Liver (tissue), 8 donors: ENCODE measurements at regions not wholly inside any gene's neighbourhood (a gene's known extent, or its start where the extent isn't known, plus 50 kb on each side); places are given as distances from the start of the nearest gene placed in this dataset.

Experiments used
- DNase-seq: peaks from one replicate; pipeline ENCODE4 v3.0.0-alpha.2; 2017; ENCODE audit warnings: low spot score
- H3K27ac ChIP-seq, 2 donors: one replicate each; pipeline ENCODE4 v1.7.0; 2013; ENCODE audit warnings: inconsistent platforms in 2 of 2, low read length in 2 of 2, control low read depth in 1 of 2, low read depth in 1 of 2, mild to moderate bottlenecking in 1 of 2
- H3K27me3 ChIP-seq, 4 donors: one replicate each; pipeline versions ENCODE4 v1.6.1 to v1.7.0; 2013; ENCODE audit warnings: low read length in 3 of 4, inconsistent platforms in 1 of 4, mild to moderate bottlenecking in 1 of 4, moderate library complexity in 1 of 4; ENCODE audit not compliant: control insufficient read depth in 4 of 4, insufficient read depth in 4 of 4
- H3K36me3 ChIP-seq, 4 donors: one replicate each; pipeline versions ENCODE4 v1.6.1 to v1.7.0; 2013; ENCODE audit warnings: low read length in 3 of 4, mild to moderate bottlenecking in 3 of 4, low read depth in 1 of 4, moderate library complexity in 1 of 4; ENCODE audit not compliant: control insufficient read depth in 4 of 4, insufficient read depth in 3 of 4
- H3K4me1 ChIP-seq, 4 donors: one replicate each; pipeline versions ENCODE4 v1.6.1 to v1.7.0; 2013; ENCODE audit warnings: low read length in 3 of 4, mild to moderate bottlenecking in 3 of 4, moderate library complexity in 1 of 4; ENCODE audit not compliant: control insufficient read depth in 4 of 4, insufficient read depth in 4 of 4
- H3K4me3 ChIP-seq, 3 donors: one replicate each; pipeline versions ENCODE4 v1.6.1 to v1.7.0; 2013; ENCODE audit warnings: low read length in 3 of 3, control low read depth in 1 of 3, low read depth in 1 of 3, mild to moderate bottlenecking in 1 of 3
- H3K9ac ChIP-seq, 2 donors: one replicate each; pipeline ENCODE4 v1.7.0; 2013; ENCODE audit warnings: low read length in 2 of 2, mild to moderate bottlenecking in 2 of 2, moderate library complexity in 2 of 2, control low read depth in 1 of 2, low read depth in 1 of 2
- H3K9me3 ChIP-seq, 4 donors: one replicate each; pipeline versions ENCODE4 v1.6.1 to v1.7.0; 2013; ENCODE audit warnings: low read length in 3 of 4; ENCODE audit not compliant: control insufficient read depth in 4 of 4
- ATF3 ChIP-seq: IDR thresholded peaks from 2 replicates; pipeline ENCODE4 v1.6.1; 2016; ENCODE audit warnings: antibody characterized with exemption
- EGR1 ChIP-seq, 2 donors: IDR thresholded peaks; 2 replicates each; pipeline ENCODE4 v1.6.1; 2016 to 2018; ENCODE audit warnings: antibody characterized with exemption in 2 of 2, low read depth in 2 of 2
- FOXA1 ChIP-seq: IDR thresholded peaks from 2 replicates; pipeline ENCODE4 v1.6.1; 2016; ENCODE audit warnings: antibody characterized with exemption
- GABPA ChIP-seq, 2 donors: IDR thresholded peaks in 1 of 2; conservative IDR thresholded peaks in 1 of 2; 2 replicates each; pipeline ENCODE4 v1.6.1; 2016; ENCODE audit warnings: antibody characterized with exemption in 2 of 2, mild to moderate bottlenecking in 1 of 2, moderate library complexity in 1 of 2
- HNF4A ChIP-seq, 2 donors: conservative IDR thresholded peaks; 2 replicates each; pipeline ENCODE4 v1.6.1; 2016; ENCODE audit warnings: antibody characterized with exemption in 2 of 2, mild to moderate bottlenecking in 2 of 2
- HNF4G ChIP-seq: IDR thresholded peaks from 2 replicates; pipeline ENCODE4 v1.6.1; 2016; ENCODE audit warnings: antibody characterized with exemption
- JUND ChIP-seq, 2 donors: IDR thresholded peaks; 2 replicates each; pipeline ENCODE4 v1.6.1; 2016; ENCODE audit warnings: antibody characterized with exemption in 2 of 2
- NR2F2 ChIP-seq: IDR thresholded peaks from 2 replicates; pipeline ENCODE4 v1.6.1; 2016; ENCODE audit warnings: antibody characterized with exemption
- RAD21 ChIP-seq, 2 donors: IDR thresholded peaks; 2 replicates each; pipeline ENCODE4 v1.6.1; 2016; ENCODE audit warnings: antibody characterized with exemption in 2 of 2, mild to moderate bottlenecking in 2 of 2
- RXRA ChIP-seq, 2 donors: IDR thresholded peaks; 2 replicates each; pipeline ENCODE4 v1.6.1; 2017 to 2018; ENCODE audit warnings: antibody characterized with exemption in 2 of 2, mild to moderate bottlenecking in 1 of 2
- SP1 ChIP-seq: IDR thresholded peaks from 2 replicates; pipeline ENCODE4 v1.6.1; 2018; ENCODE audit warnings: antibody characterized with exemption, mild to moderate bottlenecking
- TAF1 ChIP-seq: conservative IDR thresholded peaks from 2 replicates; pipeline ENCODE4 v1.6.1; 2016; ENCODE audit warnings: antibody characterized with exemption, mild to moderate bottlenecking
- WGBS: extraction: QIAGEN DNeasy Blood & Tissue Kit; methylation state at CpG from one replicate; pipeline ENCODE4 v1.1.7; 2013; 5-methylcytosine and 5-hydroxymethylcytosine counted together
- TF ChIP-seq, protein P1 (sequence below): IDR thresholded peaks from 2 replicates; pipeline ENCODE4 v1.6.1; 2016; ENCODE audit warnings: antibody characterized with exemption
- TF ChIP-seq, protein P2 (sequence below): fragments of 150-350 bp; IDR thresholded peaks from 2 replicates; pipeline ENCODE4 v1.5.1; 2017; ENCODE audit warnings: improper control_type of control experiment, low read depth, low read length; ENCODE audit not compliant: missing input control
- TF ChIP-seq, protein P3 (sequence below): IDR thresholded peaks from 2 replicates; pipeline ENCODE4 v1.6.1; 2016; ENCODE audit warnings: antibody characterized with exemption
- donor health status: healthy.
- donor health status: healthy.
- donor health status: healthy.
- donor health status: healthy.
- donor health status: healthy.

- no peak for DNase-seq
- H3K36me3 ChIP-seq, result no peaks in the 10 kb centered on the region
- TF ChIP-seq EGR1 (IDR thresholded peaks at IDR 0.05; ENCODE audit: low read depth in 2 of 2), result no peak
- peak; percentile 25 for TF ChIP-seq NR2F2
- no peak for TF ChIP-seq FOXA1
- TF ChIP-seq HNF4G, result no peak
- TF ChIP-seq, protein P1, sequence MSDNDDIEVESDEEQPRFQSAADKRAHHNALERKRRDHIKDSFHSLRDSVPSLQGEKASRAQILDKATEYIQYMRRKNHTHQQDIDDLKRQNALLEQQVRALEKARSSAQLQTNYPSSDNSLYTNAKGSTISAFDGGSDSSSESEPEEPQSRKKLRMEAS, result no peak
- no peaks in the 10 kb centered on the region for H3K4me1 ChIP-seq
- WGBS, result 74% methylated on average over 9 of the region's 9 CpGs
- H3K9ac ChIP-seq, result no peak overlapping the region
- H3K9me3 ChIP-seq, result no peaks in the 10 kb centered on the region
- H3K27me3 ChIP-seq, result no peaks in the 10 kb centered on the region
- no peak overlapping the region for H3K27ac ChIP-seq
- no peak overlapping the region for H3K4me3 ChIP-seq
These were observed 386.8 kb upstream of the JAG1 start for GRCh38 chr20:11060423-11061185.

DNA sequence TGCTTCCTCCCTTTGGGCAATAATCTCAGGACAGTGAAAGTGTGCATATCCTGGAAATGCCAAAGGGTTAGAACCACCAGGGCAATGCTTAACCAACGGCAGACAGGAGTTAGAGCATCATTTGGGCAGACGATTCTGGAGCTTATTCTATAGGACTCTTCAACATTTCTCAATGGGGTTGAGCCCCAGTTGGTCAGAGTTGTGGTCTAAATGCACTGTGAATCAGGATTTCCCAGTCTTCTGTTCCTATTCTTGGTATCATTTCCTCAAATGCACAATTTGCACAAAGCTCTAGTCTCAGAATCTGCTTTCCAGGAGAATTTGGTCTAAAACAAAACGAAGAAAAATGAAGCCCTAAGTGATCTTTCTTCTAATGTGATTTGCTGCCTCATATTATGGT is 389.6 kb upstream of the JAG1 start:
- Histone ChIP-seq H3K9ac (no peak overlapping the region), H3K4me1 (no peaks in the 10 kb centered on the region), H3K4me3 (no peak overlapping the region), H3K27me3 (no peaks in the 10 kb centered on the region), H3K36me3 (no peaks in the 10 kb centered on the region), H3K27ac (no peak overlapping the region), H3K9me3 (no peaks in the 10 kb centered on the region)
- TF ChIP-seq, protein P2, sequence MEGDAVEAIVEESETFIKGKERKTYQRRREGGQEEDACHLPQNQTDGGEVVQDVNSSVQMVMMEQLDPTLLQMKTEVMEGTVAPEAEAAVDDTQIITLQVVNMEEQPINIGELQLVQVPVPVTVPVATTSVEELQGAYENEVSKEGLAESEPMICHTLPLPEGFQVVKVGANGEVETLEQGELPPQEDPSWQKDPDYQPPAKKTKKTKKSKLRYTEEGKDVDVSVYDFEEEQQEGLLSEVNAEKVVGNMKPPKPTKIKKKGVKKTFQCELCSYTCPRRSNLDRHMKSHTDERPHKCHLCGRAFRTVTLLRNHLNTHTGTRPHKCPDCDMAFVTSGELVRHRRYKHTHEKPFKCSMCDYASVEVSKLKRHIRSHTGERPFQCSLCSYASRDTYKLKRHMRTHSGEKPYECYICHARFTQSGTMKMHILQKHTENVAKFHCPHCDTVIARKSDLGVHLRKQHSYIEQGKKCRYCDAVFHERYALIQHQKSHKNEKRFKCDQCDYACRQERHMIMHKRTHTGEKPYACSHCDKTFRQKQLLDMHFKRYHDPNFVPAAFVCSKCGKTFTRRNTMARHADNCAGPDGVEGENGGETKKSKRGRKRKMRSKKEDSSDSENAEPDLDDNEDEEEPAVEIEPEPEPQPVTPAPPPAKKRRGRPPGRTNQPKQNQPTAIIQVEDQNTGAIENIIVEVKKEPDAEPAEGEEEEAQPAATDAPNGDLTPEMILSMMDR, result no peak
- TF ChIP-seq RAD21 (IDR thresholded peaks at IDR 0.05) (no peak), HNF4A (conservative IDR thresholded peaks at IDR 0.05) (no peak), RXRA (IDR thresholded peaks at IDR 0.05) (no peak), TAF1 (no peak), SP1 (no peak), FOXA1 (no peak), EGR1 (IDR thresholded peaks at IDR 0.05; ENCODE audit: low read depth in 2 of 2) (no peak), ATF3 (no peak), GABPA (IDR thresholded peaks at IDR 0.05 in 1 of 2, conservative IDR thresholded peaks at IDR 0.05 in 1 of 2) (no peak), JUND (IDR thresholded peaks at IDR 0.05) (no peak), HNF4G (no peak), NR2F2 (no peak)
- TF ChIP-seq, protein P1, result no peak
- TF ChIP-seq, protein P3, sequence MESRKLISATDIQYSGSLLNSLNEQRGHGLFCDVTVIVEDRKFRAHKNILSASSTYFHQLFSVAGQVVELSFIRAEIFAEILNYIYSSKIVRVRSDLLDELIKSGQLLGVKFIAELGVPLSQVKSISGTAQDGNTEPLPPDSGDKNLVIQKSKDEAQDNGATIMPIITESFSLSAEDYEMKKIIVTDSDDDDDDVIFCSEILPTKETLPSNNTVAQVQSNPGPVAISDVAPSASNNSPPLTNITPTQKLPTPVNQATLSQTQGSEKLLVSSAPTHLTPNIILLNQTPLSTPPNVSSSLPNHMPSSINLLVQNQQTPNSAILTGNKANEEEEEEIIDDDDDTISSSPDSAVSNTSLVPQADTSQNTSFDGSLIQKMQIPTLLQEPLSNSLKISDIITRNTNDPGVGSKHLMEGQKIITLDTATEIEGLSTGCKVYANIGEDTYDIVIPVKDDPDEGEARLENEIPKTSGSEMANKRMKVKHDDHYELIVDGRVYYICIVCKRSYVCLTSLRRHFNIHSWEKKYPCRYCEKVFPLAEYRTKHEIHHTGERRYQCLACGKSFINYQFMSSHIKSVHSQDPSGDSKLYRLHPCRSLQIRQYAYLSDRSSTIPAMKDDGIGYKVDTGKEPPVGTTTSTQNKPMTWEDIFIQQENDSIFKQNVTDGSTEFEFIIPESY, result no peak
- no peak for DNase-seq
- WGBS, result 80% methylated on average over 3 of the region's 3 CpGs
